ENCODE measurements at regions not wholly inside any gene's neighbourhood (a gene's known extent, or its start where the extent isn't known, plus 50 kb on each side); places are given as distances from the start of the nearest gene placed in this dataset.

GRCh38 chr1:5562769-5563168 is 429.5 kb downstream of the NPHP4 start:
- TF ChIP-seq CTCF (IDR thresholded peaks at IDR 0.05) (no peak), POLR2A (IDR thresholded peaks at IDR 0.05) (no peak)

Measured in right lobe of liver (tissue), 4 donors.